GM12874 (cell line): ENCODE measurements at regions not wholly inside any gene's neighbourhood (a gene's known extent, or its start where the extent isn't known, plus 50 kb on each side); places are given as distances from the start of the nearest gene placed in this dataset.

Source experiments
- CTCF ChIP-seq: IDR thresholded peaks from 2 replicates; pipeline ENCODE4 v1.5.1; 2011; ENCODE audit warnings: low read depth, mild to moderate bottlenecking, control low read depth, low read length, moderate library complexity; ENCODE audit not compliant: insufficient read depth

- TF ChIP-seq CTCF: no peak
These were observed 180.3 kb downstream of the SLCO4C1 start for GRCh38 chr5:102115736-102116135.

GRCh38 chr5:102114525-102115069 lies 181.5 kb downstream of the SLCO4C1 start:
- no peak for TF ChIP-seq CTCF

GRCh38 chr5:102107865-102108264 lies 188.2 kb downstream of the SLCO4C1 start:
- TF ChIP-seq CTCF: no peak

- no peak for TF ChIP-seq CTCF
These were observed 189.5 kb downstream of the SLCO4C1 start for GRCh38 chr5:102106599-102106998.

- no peak for TF ChIP-seq CTCF
These were observed 196.2 kb downstream of the SLCO4C1 start for GRCh38 chr5:102099766-102100331.

- peak; percentile 62 for TF ChIP-seq CTCF
These were observed 205.3 kb downstream of the SLCO4C1 start for GRCh38 chr5:102090770-102091169.

- no peak for TF ChIP-seq CTCF
These were observed 206.2 kb downstream of the SLCO4C1 start for GRCh38 chr5:102089883-102090282.
